CD4-positive, alpha-beta T cell treated with Interleukin-17A for 1 hour (primary cell): ENCODE measurements at regions not wholly inside any gene's neighbourhood (a gene's known extent, or its start where the extent isn't known, plus 50 kb on each side); places are given as distances from the start of the nearest gene placed in this dataset.
"Not testable (repeated sequence)": the region's sequence is repeated elsewhere in the genome, so short reads cannot be mapped to it uniquely, and the experiment has no call there.

Experiments
- DNase-seq: peaks from one replicate; pipeline ENCODE4 v3.0.0-alpha.2; 2020

GRCh38 chr3:177609613-177610012 is 412.3 kb upstream of the TBL1XR1 start:
- no peak for DNase-seq

- no peak for DNase-seq
Observed at GRCh38 chr3:177610262-177610661, 413.0 kb upstream of the TBL1XR1 start.

GRCh38 chr3:177610686-177611633 is 413.7 kb upstream of the TBL1XR1 start:
- DNase-seq, result peak; percentile 23

- no peak for DNase-seq
Observed at GRCh38 chr3:177611752-177612334, 414.6 kb upstream of the TBL1XR1 start.

- no peak for DNase-seq
Observed at GRCh38 chr3:177613901-177614300, 416.6 kb upstream of the TBL1XR1 start.

GRCh38 chr3:177615015-177615414 is 417.7 kb upstream of the TBL1XR1 start:
- DNase-seq, result no peak

GRCh38 chr3:177618873-177619733 is 421.8 kb upstream of the TBL1XR1 start:
- DNase-seq, result no peak

GRCh38 chr3:177620073-177620472 is 422.8 kb upstream of the TBL1XR1 start:
- no peak for DNase-seq

- no peak for DNase-seq
Observed at GRCh38 chr3:177622520-177622919, 425.2 kb upstream of the TBL1XR1 start.

- DNase-seq, result no peak
Observed at GRCh38 chr3:177622982-177623617, 425.8 kb upstream of the TBL1XR1 start.

- peak; percentile 57 for DNase-seq
Observed at GRCh38 chr3:177624528-177625495, 427.5 kb upstream of the TBL1XR1 start.

- no peak for DNase-seq
Observed at GRCh38 chr3:177626045-177626444, 428.8 kb upstream of the TBL1XR1 start.

- not testable (repeated sequence) for DNase-seq
Observed at GRCh38 chr3:177628095-177628719, 430.9 kb upstream of the TBL1XR1 start.

GRCh38 chr3:177629276-177629675 is 432.0 kb upstream of the TBL1XR1 start:
- no peak for DNase-seq

GRCh38 chr3:177633671-177634207 is 436.5 kb upstream of the TBL1XR1 start:
- DNase-seq, result no peak

- DNase-seq, result not testable (repeated sequence)
Observed at GRCh38 chr3:177635601-177636106, 438.4 kb upstream of the TBL1XR1 start.

GRCh38 chr3:177640319-177640965 is 443.2 kb upstream of the TBL1XR1 start:
- peak; percentile 21 for DNase-seq

- no peak for DNase-seq
Observed at GRCh38 chr3:177641206-177641605, 443.9 kb upstream of the TBL1XR1 start.

GRCh38 chr3:177642042-177642803 is 444.9 kb upstream of the TBL1XR1 start:
- DNase-seq, result no peak
